SK-N-SH treated with all-trans-retinoic acid at 6 μM for 48 hours (cell line): ENCODE measurements at regions not wholly inside any gene's neighbourhood (a gene's known extent, or its start where the extent isn't known, plus 50 kb on each side); places are given as distances from the start of the nearest gene placed in this dataset.

Experiments
- ARNTL ChIP-seq: fragments of 450-650 bp; formaldehyde crosslinking; IDR thresholded peaks from 2 replicates; pipeline ENCODE4 v1.5.0; 2020; ENCODE audit warnings: low read depth, mild to moderate bottlenecking, moderate library complexity, borderline replicate concordance
- BACH2 ChIP-seq: fragments of 250-450 bp; sonication (Bioruptor Pico); IDR thresholded peaks from 2 replicates; pipeline ENCODE4 v1.9.0; 2021; ENCODE audit warnings: mild to moderate bottlenecking, borderline replicate concordance
- CREB5 ChIP-seq: fragments of 250-450 bp; sonication (Bioruptor Pico); IDR thresholded peaks from 2 replicates; pipeline ENCODE4 v1.5.1; 2020; ENCODE audit warnings: low read depth, mild to moderate bottlenecking, moderate library complexity
- ISL1 ChIP-seq: fragments of 250-450 bp; sonication (Bioruptor Pico); IDR thresholded peaks from 2 replicates; pipeline ENCODE4 v2.1.2; 2022; ENCODE audit warnings: mild to moderate bottlenecking, moderate library complexity
- PATZ1 ChIP-seq: fragments of 250-450 bp; sonication (Bioruptor Pico); IDR thresholded peaks from 2 replicates; pipeline ENCODE4 v1.8.0; 2020; ENCODE audit warnings: mild to moderate bottlenecking, moderate library complexity, borderline replicate concordance
- PPARA ChIP-seq: fragments of 250-450 bp; sonication (Bioruptor Pico); IDR thresholded peaks from 2 replicates; pipeline ENCODE4 v1.5.0; 2020; ENCODE audit warnings: mild to moderate bottlenecking, borderline replicate concordance
- RARB ChIP-seq: fragments of 250-450 bp; sonication (Bioruptor Pico); IDR thresholded peaks from 2 replicates; pipeline ENCODE4 v1.8.0; 2021; ENCODE audit warnings: mild to moderate bottlenecking, moderate library complexity
- TOX ChIP-seq: fragments of 250-450 bp; sonication (Bioruptor Pico); IDR thresholded peaks from 2 replicates; pipeline ENCODE4 v1.8.0; 2021; ENCODE audit warnings: mild to moderate bottlenecking, moderate library complexity, borderline replicate concordance
- TSHZ2 ChIP-seq: fragments of 250-450 bp; sonication (Bioruptor Pico); IDR thresholded peaks from 2 replicates; pipeline ENCODE4 v1.5.0; 2020; ENCODE audit warnings: mild to moderate bottlenecking, moderate library complexity
- ZC3H10 ChIP-seq: fragments of 250-450 bp; sonication (Bioruptor Pico); IDR thresholded peaks from 2 replicates; pipeline ENCODE4 v1.5.1; 2021; ENCODE audit warnings: mild to moderate bottlenecking, moderate library complexity
- ZFP3 ChIP-seq: fragments of 250-450 bp; sonication (Bioruptor Pico); IDR thresholded peaks from 2 replicates; pipeline ENCODE4 v1.5.0; 2020; ENCODE audit warnings: mild to moderate bottlenecking, moderate library complexity

- TF ChIP-seq BACH2 (no peak), PPARA (CRISPR knock-in tag) (no peak), PATZ1 (no peak), TOX (no peak), CREB5 (CRISPR knock-in tag) (no peak), RARB (CRISPR knock-in tag) (no peak), ISL1 (no peak), TSHZ2 (CRISPR knock-in tag) (no peak), ARNTL (CRISPR knock-in tag) (no peak), ZFP3 (CRISPR knock-in tag) (no peak), ZC3H10 (no peak)
Observed at GRCh38 chr4:52366191-52366590, 292.9 kb downstream of the USP46 start.
